ENCODE measurements at regions not wholly inside any gene's neighbourhood (a gene's known extent, or its start where the extent isn't known, plus 50 kb on each side); places are given as distances from the start of the nearest gene placed in this dataset.

DNA sequence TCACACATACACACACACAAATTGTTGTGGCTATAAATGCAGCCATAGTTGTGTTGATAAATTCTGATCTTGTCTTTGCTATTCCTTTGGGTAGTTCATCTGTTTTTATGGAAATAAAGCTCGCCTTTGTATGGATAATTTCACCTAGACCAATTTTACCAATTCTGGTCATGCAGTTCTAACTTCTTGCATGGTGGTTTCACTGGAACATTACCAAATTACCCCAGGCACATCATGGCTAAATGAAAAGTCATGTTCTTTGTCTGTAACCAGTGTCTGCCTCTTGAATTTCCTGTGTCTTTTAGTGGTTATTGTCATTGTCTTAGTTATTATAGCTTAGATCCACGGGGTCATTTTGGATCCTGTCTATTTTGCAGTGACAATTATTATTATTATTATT lies 50.3 kb upstream of the TMC1 start:
- intact Hi-C loops (cut with micrococcal nuclease) = no loop called here
- no peaks in the 10 kb centered on the region for H3K9me3 Mint-ChIP-seq
- DNase-seq = no peak
- H3K27me3 Mint-ChIP-seq (ENCODE audit: low read depth) = no peaks in the 10 kb centered on the region
- H3K27ac Mint-ChIP-seq = no peak overlapping the region
- CTCF ChIA-PET = no interaction called here
- H3K4me3 Mint-ChIP-seq = no peak overlapping the region
- H3K4me1 Mint-ChIP-seq (ENCODE audit: low read depth) = peaks cover 21% of the 10 kb centered on the region
- H3K36me3 Mint-ChIP-seq (ENCODE audit: low read depth) = no peaks in the 10 kb centered on the region

DNA sequence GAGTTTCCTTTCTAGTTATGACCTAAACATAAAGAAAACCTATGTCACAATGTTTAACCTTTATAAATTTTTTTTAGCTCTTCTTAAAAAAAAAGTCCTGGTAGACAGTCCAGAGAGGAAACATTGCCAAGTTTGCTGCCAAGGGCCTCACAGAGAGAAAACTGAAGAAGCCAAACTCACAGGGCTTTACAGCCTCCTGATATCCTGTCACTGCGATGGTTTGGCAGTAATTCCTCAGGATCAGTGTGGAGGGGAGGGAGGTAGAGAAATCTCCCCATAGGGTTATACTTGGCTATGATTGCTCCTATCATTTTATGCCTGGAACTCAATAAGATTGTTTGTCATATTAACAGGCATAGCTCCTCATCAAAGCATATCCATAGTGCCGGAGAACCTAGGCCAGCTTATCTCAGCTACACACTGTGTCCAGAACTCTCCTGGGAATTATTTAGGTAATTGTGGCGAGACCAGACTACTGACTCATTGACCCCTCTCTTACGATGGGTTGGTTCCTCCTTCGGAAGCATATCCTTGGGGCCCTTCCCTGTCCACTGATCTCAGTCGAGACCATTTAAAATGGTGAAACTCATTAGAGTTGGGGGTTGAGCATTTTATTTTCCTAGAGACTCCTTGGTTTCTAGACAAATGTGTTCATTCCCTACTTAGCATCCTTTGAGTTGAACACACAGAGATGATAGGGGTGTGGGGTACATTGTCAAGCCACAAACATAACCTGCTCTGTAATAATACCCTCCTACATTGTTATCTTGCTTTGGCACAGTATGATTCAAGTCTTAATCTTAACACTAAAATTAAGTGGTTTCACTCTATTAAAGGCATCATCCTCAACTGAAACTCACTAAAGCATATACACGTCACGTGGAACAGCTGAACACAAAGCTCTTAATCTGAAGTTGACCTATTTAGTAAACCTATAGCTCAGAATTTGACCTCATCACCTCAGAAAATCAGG lies 53.4 kb upstream of the TMC1 start:
- CTCF ChIA-PET = no interaction called here
- H3K4me1 Mint-ChIP-seq (ENCODE audit: low read depth) = peaks cover 13% of the 10 kb centered on the region
- no peak for DNase-seq
- intact Hi-C loops (cut with micrococcal nuclease) = no loop called here
- no peak overlapping the region for H3K4me3 Mint-ChIP-seq
- H3K36me3 Mint-ChIP-seq (ENCODE audit: low read depth) = no peaks in the 10 kb centered on the region
- no peaks in the 10 kb centered on the region for H3K9me3 Mint-ChIP-seq
- H3K27me3 Mint-ChIP-seq (ENCODE audit: low read depth) = peaks cover 4% of the 10 kb centered on the region
- H3K27ac Mint-ChIP-seq = no peak overlapping the region

DNA sequence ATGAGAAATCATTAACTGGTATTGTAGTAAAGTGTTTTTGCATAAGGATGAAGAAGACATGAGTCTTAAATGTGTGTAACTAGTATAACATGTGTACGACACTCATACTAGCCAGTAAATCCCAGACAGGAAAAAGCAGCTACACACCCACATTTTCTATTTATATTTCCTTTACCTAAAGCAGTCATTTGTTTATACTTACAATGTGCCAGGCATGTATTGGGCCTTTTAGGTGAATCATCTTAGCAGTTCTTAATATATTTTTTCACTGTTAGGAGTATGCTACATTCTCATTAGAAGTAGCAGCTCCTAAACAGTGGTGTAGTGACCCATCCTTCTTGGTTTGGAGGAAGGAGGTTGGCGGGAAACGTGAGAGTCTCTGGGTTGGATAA lies 55.8 kb upstream of the TMC1 start:
- Mint-ChIP-seq H3K4me3 (no peak overlapping the region), H3K4me1 (ENCODE audit: low read depth) (peaks cover 9% of the 10 kb centered on the region), H3K9me3 (no peaks in the 10 kb centered on the region), H3K27ac (no peak overlapping the region), H3K27me3 (ENCODE audit: low read depth) (peaks cover 4% of the 10 kb centered on the region), H3K36me3 (ENCODE audit: low read depth) (no peaks in the 10 kb centered on the region)
- intact Hi-C loops (cut with micrococcal nuclease) = no loop called here
- CTCF ChIA-PET = interaction anchor here (0.7 to 1.3 kb wide), 2 partner anchors 62 to 184 kb away, joined by 3 to 4 read pairs; no protein-coding TSS in a partner anchor
- no peak for DNase-seq

DNA sequence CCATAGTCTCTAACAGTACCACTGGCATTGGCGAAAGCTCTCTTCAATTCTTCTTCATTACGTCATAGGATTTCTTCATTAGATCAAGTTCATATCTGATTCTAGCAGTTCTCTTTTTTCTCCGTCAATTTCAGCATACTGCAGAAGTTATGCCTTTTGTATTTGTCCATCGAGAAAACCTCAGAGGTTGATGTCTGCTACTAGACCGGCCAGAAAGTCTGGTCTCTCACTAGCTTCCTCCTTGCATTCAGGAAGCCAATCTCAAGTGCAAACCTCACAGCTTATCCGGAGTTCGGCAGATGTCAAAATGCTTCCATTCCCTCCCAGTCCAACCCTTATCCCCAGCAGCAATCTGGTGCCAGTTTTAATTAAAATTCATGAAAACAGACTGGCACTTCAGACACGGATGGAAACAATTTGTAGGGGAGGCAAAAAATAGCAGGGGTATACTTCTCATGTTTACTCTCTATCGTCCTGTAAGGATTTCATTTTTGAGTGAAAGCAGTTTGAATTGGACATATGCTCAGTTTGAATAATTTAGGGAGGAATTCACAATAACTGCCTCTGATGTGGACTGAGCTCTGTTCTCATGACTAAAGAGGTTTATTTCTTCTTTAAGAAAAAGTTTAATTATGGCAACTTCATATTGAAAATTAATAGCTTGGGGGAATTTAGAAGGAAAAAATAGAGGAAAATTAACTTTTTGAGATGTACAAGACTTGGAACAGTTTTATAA lies 56.4 kb upstream of the TMC1 start:
- intact Hi-C loops (cut with micrococcal nuclease) = no loop called here
- DNase-seq = no peak
- Mint-ChIP-seq H3K4me3 (peak overlapping the region; percentile 30), H3K27ac (no peak overlapping the region), H3K9me3 (no peaks in the 10 kb centered on the region), H3K27me3 (ENCODE audit: low read depth) (peaks cover 4% of the 10 kb centered on the region), H3K4me1 (ENCODE audit: low read depth) (peaks cover 9% of the 10 kb centered on the region), H3K36me3 (ENCODE audit: low read depth) (no peaks in the 10 kb centered on the region)
- CTCF ChIA-PET = interaction anchor here (0.7 to 1.3 kb wide), 2 partner anchors 63 to 184 kb away, joined by 3 to 4 read pairs; no protein-coding TSS in a partner anchor

DNA sequence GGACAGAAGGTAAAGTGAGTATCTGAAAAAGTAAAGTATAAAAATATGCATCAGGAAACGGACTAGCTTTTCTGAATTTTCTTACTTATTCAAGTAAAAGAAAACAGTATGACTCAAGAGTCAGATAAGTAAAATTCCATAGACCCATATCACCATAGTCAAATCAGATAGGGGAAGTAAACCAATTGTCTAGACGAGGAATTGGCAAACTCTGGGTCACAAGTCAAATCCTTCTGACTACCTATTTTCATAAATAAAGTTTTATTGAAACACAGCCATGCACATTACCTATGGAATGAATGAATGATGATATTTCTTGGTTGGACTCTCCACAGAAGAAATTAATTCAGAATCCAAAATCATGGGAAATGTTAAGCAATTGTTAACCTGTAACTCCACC lies 59.1 kb upstream of the TMC1 start:
- Mint-ChIP-seq H3K4me1 (ENCODE audit: low read depth) (peaks cover 14% of the 10 kb centered on the region), H3K4me3 (no peak overlapping the region), H3K36me3 (ENCODE audit: low read depth) (no peaks in the 10 kb centered on the region), H3K9me3 (no peaks in the 10 kb centered on the region), H3K27me3 (ENCODE audit: low read depth) (peaks cover 4% of the 10 kb centered on the region), H3K27ac (no peak overlapping the region)
- no peak for DNase-seq
- intact Hi-C loops (cut with micrococcal nuclease) = no loop called here
- CTCF ChIA-PET = no interaction called here

DNA sequence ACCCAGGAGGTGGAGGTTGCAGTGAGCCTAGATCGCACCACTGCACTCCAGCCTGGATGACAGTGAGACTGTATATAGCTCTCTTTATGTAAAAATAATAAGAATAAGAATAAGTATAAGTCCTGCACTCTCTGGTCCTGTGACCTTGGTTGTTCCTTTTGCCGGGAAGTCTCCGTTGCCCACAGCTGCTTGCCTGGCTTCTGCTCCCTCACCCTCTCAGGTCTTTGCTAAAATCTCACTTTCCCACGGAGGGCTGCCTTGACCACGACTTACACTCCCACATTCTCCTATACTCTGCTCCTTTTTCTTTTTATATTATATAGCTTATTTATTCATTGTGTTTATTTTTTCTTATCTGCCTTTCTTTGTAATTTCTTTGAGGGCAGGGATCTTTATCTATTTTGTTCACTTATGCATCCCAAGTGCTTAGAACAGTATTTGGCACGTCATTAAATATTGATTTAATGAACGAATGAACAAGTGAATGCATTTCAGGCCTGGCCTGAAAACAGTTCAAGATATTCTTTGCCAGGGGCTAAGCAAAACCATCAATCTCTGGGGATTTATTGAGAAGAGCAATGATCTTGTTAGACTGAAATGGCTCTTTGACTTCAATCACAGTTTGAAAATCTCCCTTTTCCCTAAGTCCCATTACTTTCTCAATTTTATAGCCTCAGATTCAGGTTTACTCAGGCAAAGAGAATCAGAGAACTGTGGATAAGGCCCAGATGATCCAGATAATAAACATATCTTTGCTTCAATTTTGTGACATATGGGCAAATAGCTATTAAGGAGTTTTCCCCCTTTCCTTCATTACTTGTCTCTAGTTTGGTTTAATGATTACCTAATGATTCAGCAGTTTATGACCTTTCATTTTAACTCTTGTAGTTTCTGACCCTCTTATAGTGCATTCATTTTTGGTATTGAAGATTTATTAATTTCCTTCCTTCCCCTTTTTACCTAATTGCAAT lies 60.8 kb upstream of the TMC1 start:
- intact Hi-C loops (cut with micrococcal nuclease) = no loop called here
- H3K9me3 Mint-ChIP-seq = no peaks in the 10 kb centered on the region
- peaks cover 12% of the 10 kb centered on the region for H3K4me1 Mint-ChIP-seq (ENCODE audit: low read depth)
- H3K36me3 Mint-ChIP-seq (ENCODE audit: low read depth) = no peaks in the 10 kb centered on the region
- no peak overlapping the region for H3K27ac Mint-ChIP-seq
- no peak for DNase-seq
- peaks cover 4% of the 10 kb centered on the region for H3K27me3 Mint-ChIP-seq (ENCODE audit: low read depth)
- no peak overlapping the region for H3K4me3 Mint-ChIP-seq
- CTCF ChIA-PET = interaction anchor here (0.6 to 0.7 kb wide), 2 partner anchors 159 to 180 kb away, joined by 3 read pairs; no protein-coding TSS in a partner anchor

DNA sequence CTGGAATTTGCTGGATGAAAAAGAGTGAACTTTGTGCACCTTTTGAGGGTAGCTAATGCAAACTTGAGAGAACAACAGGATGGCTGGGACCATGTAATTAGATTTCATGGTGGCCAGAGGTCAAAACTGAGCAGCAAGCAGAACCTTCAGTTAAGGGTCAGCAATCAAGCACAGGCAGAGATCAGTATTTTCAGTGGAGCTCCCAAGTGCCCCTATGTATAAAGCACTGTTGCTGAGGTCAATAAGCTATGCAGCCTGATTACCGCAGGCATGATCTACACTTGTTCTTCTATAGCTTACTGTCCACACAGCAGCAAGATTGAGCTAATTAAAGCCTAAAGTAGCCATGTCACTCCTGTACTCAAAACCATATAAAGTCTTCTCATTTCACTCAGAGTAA lies 62.1 kb upstream of the TMC1 start:
- H3K9me3 Mint-ChIP-seq = no peaks in the 10 kb centered on the region
- CTCF ChIA-PET = no interaction called here
- intact Hi-C loops (cut with micrococcal nuclease) = loop anchor here (2.0 kb wide), 2 partner anchors 13 to 133 kb away; no protein-coding TSS in a partner anchor
- no peaks in the 10 kb centered on the region for H3K27me3 Mint-ChIP-seq (ENCODE audit: low read depth)
- no peak overlapping the region for H3K4me3 Mint-ChIP-seq
- no peak for DNase-seq
- no peaks in the 10 kb centered on the region for H3K36me3 Mint-ChIP-seq (ENCODE audit: low read depth)
- H3K4me1 Mint-ChIP-seq (ENCODE audit: low read depth) = peaks cover 7% of the 10 kb centered on the region
- H3K27ac Mint-ChIP-seq = no peak overlapping the region

DNA sequence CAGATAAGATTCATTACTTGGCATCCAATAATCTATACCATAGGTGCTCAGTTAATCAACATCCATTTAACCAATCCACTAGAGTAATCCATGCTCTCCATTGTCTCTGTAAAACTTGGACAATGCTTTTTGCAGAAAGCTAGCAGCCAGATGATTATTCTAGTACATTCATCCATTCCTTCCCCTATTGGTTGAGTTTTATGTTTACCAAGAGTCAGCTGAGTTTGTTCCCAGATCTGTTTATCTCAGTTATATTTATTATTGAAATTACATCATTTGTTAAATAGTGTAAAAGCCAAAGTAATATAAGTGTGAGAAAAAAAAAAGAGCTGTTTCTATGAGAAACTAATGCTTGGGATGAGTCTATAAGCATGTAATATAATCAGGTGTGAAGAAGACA lies 63.3 kb upstream of the TMC1 start:
- H3K27ac Mint-ChIP-seq = no peak overlapping the region
- no peak overlapping the region for H3K4me3 Mint-ChIP-seq
- H3K36me3 Mint-ChIP-seq (ENCODE audit: low read depth) = no peaks in the 10 kb centered on the region
- intact Hi-C loops (cut with micrococcal nuclease) = loop anchor here (2.0 kb wide), 2 partner anchors 15 to 135 kb away; no protein-coding TSS in a partner anchor
- CTCF ChIA-PET = interaction anchor here (0.6 kb wide), 1 partner anchor 113 kb away, joined by 3 read pairs; no protein-coding TSS in a partner anchor
- H3K4me1 Mint-ChIP-seq (ENCODE audit: low read depth) = peaks cover 7% of the 10 kb centered on the region
- no peak for DNase-seq
- H3K9me3 Mint-ChIP-seq = no peaks in the 10 kb centered on the region
- no peaks in the 10 kb centered on the region for H3K27me3 Mint-ChIP-seq (ENCODE audit: low read depth)

DNA sequence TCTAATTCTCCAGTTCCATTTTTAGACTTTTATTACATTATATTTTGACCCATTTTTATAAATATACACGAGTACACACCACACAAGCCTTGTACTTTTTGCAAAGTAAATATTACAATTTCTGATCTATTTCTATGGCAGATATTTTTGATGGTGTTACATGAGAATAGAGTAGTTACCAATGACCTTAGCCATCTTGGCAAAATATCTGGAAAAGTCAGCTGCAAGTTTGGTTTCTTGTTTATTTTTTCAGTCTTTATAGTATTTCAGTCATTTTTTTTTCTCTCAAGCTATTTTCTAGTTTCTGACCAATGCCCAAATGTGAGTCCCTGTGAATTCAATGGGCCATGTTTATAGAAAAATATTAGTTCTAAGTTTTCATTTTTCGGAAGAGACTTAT lies 64.0 kb upstream of the TMC1 start:
- no peaks in the 10 kb centered on the region for H3K36me3 Mint-ChIP-seq (ENCODE audit: low read depth)
- no peak overlapping the region for H3K27ac Mint-ChIP-seq
- no peak overlapping the region for H3K4me3 Mint-ChIP-seq
- H3K27me3 Mint-ChIP-seq (ENCODE audit: low read depth) = no peaks in the 10 kb centered on the region
- H3K9me3 Mint-ChIP-seq = no peaks in the 10 kb centered on the region
- DNase-seq = no peak
- CTCF ChIA-PET = no interaction called here
- intact Hi-C loops (cut with micrococcal nuclease) = no loop called here
- peaks cover 7% of the 10 kb centered on the region for H3K4me1 Mint-ChIP-seq (ENCODE audit: low read depth)

DNA sequence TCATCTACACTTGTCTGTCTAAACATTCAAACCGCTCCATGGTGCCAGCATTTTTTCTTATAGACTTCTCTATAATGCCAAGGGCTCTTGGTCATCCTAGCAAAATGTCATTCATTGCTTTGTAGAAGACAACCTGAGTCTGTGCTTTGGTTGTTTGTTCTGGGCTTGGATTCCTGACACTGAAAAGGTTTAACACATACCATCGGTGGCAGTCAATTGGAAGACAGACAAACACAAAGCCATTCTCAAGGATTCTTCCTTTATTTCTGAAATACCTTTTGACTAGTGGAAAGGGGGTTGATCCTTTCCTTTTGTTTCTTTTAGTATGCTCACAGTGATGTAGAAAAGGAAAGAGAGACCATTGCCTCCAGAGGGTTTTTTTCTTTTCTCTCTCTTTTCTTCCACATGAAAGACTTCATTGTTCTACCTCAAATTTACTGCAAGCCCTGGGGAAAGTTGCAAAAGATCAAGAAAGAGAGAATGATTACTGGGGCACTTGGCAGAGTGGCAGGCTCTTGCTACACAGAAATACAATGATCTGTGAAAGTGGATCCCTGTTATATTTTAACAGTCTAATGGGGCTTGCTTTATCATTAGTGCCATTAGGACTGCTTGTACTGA lies 66.4 kb upstream of the TMC1 start:
- CTCF ChIA-PET = interaction anchor here (0.6 kb wide), 1 partner anchor 174 kb away, joined by 3 read pairs; no protein-coding TSS in a partner anchor
- H3K4me3 Mint-ChIP-seq = no peak overlapping the region

DNA sequence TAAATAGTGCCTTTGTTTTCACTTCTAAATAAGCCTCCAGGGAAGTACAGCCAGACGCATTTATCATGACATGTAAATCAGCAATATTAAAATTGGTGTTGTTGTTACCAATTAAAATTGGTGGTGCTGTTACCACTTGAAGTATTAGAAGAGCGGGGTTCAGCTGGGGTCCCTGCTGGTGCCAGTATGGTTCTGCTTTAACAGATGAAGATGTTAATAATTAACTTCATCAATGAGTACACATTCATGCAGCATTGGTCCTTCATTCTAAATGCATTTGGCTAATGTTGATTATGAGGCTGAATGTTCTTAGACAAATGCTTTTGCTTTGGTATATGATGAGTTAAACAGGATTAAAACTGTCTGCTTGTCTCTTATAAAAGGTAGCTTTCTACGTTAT lies 67.6 kb upstream of the TMC1 start:
- CTCF ChIA-PET = no interaction called here
- H3K9me3 Mint-ChIP-seq = no peaks in the 10 kb centered on the region
- peaks cover 7% of the 10 kb centered on the region for H3K4me1 Mint-ChIP-seq (ENCODE audit: low read depth)
- intact Hi-C loops (cut with micrococcal nuclease) = no loop called here
- no peak for DNase-seq
- H3K36me3 Mint-ChIP-seq (ENCODE audit: low read depth) = no peaks in the 10 kb centered on the region
- no peak overlapping the region for H3K27ac Mint-ChIP-seq
- H3K27me3 Mint-ChIP-seq (ENCODE audit: low read depth) = no peaks in the 10 kb centered on the region
- no peak overlapping the region for H3K4me3 Mint-ChIP-seq

More for the DNA sequence above, 66.4 kb upstream of the TMC1 start:
- H3K9me3 Mint-ChIP-seq = no peaks in the 10 kb centered on the region
- no peaks in the 10 kb centered on the region for H3K36me3 Mint-ChIP-seq (ENCODE audit: low read depth)
- H3K27ac Mint-ChIP-seq = no peak overlapping the region
- intact Hi-C loops (cut with micrococcal nuclease) = no loop called here
- H3K27me3 Mint-ChIP-seq (ENCODE audit: low read depth) = no peaks in the 10 kb centered on the region
- DNase-seq = no peak
- peaks cover 7% of the 10 kb centered on the region for H3K4me1 Mint-ChIP-seq (ENCODE audit: low read depth)
